NK-92 (cell line): ENCODE measurements at regions not wholly inside any gene's neighbourhood (a gene's known extent, or its start where the extent isn't known, plus 50 kb on each side); places are given as distances from the start of the nearest gene placed in this dataset.

Experiments
- DNase-seq: peaks from one replicate; lab custom pipeline; 2025; ENCODE audit not compliant: unreplicated experiment; lab: John Stamatoyannopoulos, UW

- no peak for DNase-seq
Measured at GRCh38 chr22:48226026-48227013, 1463.9 kb downstream of the TBC1D22A start.

GRCh38 chr22:48224332-48224731, 1461.9 kb downstream of the TBC1D22A start:
- DNase-seq, result no peak

GRCh38 chr22:48223488-48224190, 1461.2 kb downstream of the TBC1D22A start:
- DNase-seq, result no peak

GRCh38 chr22:48222742-48223487, 1460.5 kb downstream of the TBC1D22A start:
- no peak for DNase-seq

- no peak for DNase-seq
Measured at GRCh38 chr22:48218889-48219420, 1456.5 kb downstream of the TBC1D22A start.

- DNase-seq, result no peak
Measured at GRCh38 chr22:48217596-48217995, 1455.1 kb downstream of the TBC1D22A start.

GRCh38 chr22:48212727-48213126, 1450.3 kb downstream of the TBC1D22A start:
- DNase-seq, result no peak

GRCh38 chr22:48210812-48211211, 1448.4 kb downstream of the TBC1D22A start:
- no peak for DNase-seq

GRCh38 chr22:48210198-48210580, 1447.7 kb downstream of the TBC1D22A start:
- DNase-seq, result no peak

- DNase-seq, result no peak
Measured at GRCh38 chr22:48209473-48210197, 1447.2 kb downstream of the TBC1D22A start.

- no peak for DNase-seq
Measured at GRCh38 chr22:48208894-48209293, 1446.4 kb downstream of the TBC1D22A start.

- no peak for DNase-seq
Measured at GRCh38 chr22:48207919-48208535, 1445.6 kb downstream of the TBC1D22A start.

- no peak for DNase-seq
Measured at GRCh38 chr22:48205790-48206189, 1443.3 kb downstream of the TBC1D22A start.

GRCh38 chr22:48205161-48205560, 1442.7 kb downstream of the TBC1D22A start:
- DNase-seq, result no peak

- no peak for DNase-seq
Measured at GRCh38 chr22:48204296-48204695, 1441.8 kb downstream of the TBC1D22A start.

GRCh38 chr22:48199667-48200066, 1437.2 kb downstream of the TBC1D22A start:
- DNase-seq, result no peak

GRCh38 chr22:48198489-48199459, 1436.3 kb downstream of the TBC1D22A start:
- no peak for DNase-seq

- no peak for DNase-seq
Measured at GRCh38 chr22:48197189-48197690, 1434.8 kb downstream of the TBC1D22A start.

- no peak for DNase-seq
Measured at GRCh38 chr22:48192920-48193319, 1430.5 kb downstream of the TBC1D22A start.
